ENCODE measurements at regions not wholly inside any gene's neighbourhood (a gene's known extent, or its start where the extent isn't known, plus 50 kb on each side); places are given as distances from the start of the nearest gene placed in this dataset.
"Not testable (repeated sequence)": the region's sequence is repeated elsewhere in the genome, so short reads cannot be mapped to it uniquely, and the experiment has no call there.

DNA sequence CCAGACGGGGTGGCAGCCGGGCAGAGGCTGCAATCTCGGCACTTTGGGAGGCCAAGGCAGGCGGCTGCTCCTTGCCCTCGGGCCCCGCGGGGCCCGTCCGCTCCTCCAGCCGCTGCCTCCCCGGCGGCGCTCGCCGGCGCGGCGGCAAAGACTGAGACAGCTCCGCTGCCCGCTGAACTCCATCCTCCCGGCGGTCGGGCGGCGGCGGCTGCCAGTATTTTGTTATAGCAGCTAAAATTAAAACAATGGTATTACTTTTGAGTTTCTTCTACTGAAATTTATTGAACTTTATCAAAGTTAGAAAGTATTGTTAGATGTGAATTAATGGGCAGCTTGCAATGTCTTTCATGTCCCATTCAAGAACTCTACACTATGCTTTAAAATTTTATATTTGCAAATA lies 243.7 kb upstream of the CBLB start:
- TF ChIP-seq, protein P1, sequence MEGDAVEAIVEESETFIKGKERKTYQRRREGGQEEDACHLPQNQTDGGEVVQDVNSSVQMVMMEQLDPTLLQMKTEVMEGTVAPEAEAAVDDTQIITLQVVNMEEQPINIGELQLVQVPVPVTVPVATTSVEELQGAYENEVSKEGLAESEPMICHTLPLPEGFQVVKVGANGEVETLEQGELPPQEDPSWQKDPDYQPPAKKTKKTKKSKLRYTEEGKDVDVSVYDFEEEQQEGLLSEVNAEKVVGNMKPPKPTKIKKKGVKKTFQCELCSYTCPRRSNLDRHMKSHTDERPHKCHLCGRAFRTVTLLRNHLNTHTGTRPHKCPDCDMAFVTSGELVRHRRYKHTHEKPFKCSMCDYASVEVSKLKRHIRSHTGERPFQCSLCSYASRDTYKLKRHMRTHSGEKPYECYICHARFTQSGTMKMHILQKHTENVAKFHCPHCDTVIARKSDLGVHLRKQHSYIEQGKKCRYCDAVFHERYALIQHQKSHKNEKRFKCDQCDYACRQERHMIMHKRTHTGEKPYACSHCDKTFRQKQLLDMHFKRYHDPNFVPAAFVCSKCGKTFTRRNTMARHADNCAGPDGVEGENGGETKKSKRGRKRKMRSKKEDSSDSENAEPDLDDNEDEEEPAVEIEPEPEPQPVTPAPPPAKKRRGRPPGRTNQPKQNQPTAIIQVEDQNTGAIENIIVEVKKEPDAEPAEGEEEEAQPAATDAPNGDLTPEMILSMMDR (IDR thresholded peaks at IDR 0.05; ENCODE audit: low read depth, low read length, missing input control) = not testable (repeated sequence)
- TF ChIP-seq GABPA (IDR thresholded peaks at IDR 0.05 in 1 of 2, conservative IDR thresholded peaks at IDR 0.05 in 1 of 2); TAF1 (conservative IDR thresholded peaks at IDR 0.05); RXRA (IDR thresholded peaks at IDR 0.05); JUND (IDR thresholded peaks at IDR 0.05); SP1 (IDR thresholded peaks at IDR 0.05); RAD21 (IDR thresholded peaks at IDR 0.05): not testable (repeated sequence)
- TF ChIP-seq, protein P2, sequence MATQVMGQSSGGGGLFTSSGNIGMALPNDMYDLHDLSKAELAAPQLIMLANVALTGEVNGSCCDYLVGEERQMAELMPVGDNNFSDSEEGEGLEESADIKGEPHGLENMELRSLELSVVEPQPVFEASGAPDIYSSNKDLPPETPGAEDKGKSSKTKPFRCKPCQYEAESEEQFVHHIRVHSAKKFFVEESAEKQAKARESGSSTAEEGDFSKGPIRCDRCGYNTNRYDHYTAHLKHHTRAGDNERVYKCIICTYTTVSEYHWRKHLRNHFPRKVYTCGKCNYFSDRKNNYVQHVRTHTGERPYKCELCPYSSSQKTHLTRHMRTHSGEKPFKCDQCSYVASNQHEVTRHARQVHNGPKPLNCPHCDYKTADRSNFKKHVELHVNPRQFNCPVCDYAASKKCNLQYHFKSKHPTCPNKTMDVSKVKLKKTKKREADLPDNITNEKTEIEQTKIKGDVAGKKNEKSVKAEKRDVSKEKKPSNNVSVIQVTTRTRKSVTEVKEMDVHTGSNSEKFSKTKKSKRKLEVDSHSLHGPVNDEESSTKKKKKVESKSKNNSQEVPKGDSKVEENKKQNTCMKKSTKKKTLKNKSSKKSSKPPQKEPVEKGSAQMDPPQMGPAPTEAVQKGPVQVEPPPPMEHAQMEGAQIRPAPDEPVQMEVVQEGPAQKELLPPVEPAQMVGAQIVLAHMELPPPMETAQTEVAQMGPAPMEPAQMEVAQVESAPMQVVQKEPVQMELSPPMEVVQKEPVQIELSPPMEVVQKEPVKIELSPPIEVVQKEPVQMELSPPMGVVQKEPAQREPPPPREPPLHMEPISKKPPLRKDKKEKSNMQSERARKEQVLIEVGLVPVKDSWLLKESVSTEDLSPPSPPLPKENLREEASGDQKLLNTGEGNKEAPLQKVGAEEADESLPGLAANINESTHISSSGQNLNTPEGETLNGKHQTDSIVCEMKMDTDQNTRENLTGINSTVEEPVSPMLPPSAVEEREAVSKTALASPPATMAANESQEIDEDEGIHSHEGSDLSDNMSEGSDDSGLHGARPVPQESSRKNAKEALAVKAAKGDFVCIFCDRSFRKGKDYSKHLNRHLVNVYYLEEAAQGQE (IDR thresholded peaks at IDR 0.05) = not testable (repeated sequence)
- TF ChIP-seq, protein P3, sequence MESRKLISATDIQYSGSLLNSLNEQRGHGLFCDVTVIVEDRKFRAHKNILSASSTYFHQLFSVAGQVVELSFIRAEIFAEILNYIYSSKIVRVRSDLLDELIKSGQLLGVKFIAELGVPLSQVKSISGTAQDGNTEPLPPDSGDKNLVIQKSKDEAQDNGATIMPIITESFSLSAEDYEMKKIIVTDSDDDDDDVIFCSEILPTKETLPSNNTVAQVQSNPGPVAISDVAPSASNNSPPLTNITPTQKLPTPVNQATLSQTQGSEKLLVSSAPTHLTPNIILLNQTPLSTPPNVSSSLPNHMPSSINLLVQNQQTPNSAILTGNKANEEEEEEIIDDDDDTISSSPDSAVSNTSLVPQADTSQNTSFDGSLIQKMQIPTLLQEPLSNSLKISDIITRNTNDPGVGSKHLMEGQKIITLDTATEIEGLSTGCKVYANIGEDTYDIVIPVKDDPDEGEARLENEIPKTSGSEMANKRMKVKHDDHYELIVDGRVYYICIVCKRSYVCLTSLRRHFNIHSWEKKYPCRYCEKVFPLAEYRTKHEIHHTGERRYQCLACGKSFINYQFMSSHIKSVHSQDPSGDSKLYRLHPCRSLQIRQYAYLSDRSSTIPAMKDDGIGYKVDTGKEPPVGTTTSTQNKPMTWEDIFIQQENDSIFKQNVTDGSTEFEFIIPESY (IDR thresholded peaks at IDR 0.05) = not testable (repeated sequence)
- TF ChIP-seq, protein P4, sequence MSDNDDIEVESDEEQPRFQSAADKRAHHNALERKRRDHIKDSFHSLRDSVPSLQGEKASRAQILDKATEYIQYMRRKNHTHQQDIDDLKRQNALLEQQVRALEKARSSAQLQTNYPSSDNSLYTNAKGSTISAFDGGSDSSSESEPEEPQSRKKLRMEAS (IDR thresholded peaks at IDR 0.05) = not testable (repeated sequence)

Measured in liver (tissue), 3 donors.